Hepatocyte (in vitro differentiated cells): ENCODE measurements at regions not wholly inside any gene's neighbourhood (a gene's known extent, or its start where the extent isn't known, plus 50 kb on each side); places are given as distances from the start of the nearest gene placed in this dataset.

Source experiments
- DNase-seq: peaks from one replicate; pipeline ENCODE4 v3.0.0-alpha.2; 2016; ENCODE audit warnings: low spot score
- H2AFZ ChIP-seq: fragments of 200-600 bp; sonication (generic); 2 replicates; pipeline ENCODE4 v1.6.0; 2016; ENCODE audit warnings: antibody characterized with exemption, mild to moderate bottlenecking
- H3K27ac ChIP-seq: fragments of 200-600 bp; sonication (generic); 2 replicates; pipeline ENCODE4 v1.5.1; 2016; ENCODE audit warnings: mild to moderate bottlenecking
- H3K27me3 ChIP-seq: fragments of 200-600 bp; sonication (generic); 2 replicates; pipeline ENCODE4 v1.6.1; 2016
- H3K36me3 ChIP-seq: fragments of 200-600 bp; sonication (generic); replicated peaks from 2 replicates; pipeline ENCODE4 v1.5.1; 2016; ENCODE audit warnings: low read depth; ENCODE audit not compliant: insufficient read depth
- H3K4me1 ChIP-seq: fragments of 200-600 bp; sonication (generic); 2 replicates; pipeline ENCODE4 v1.5.1; 2016; ENCODE audit warnings: mild to moderate bottlenecking, moderate library complexity; ENCODE audit not compliant: insufficient read depth
- H3K4me2 ChIP-seq: fragments of 200-600 bp; sonication (generic); 2 replicates; pipeline ENCODE4 v1.6.0; 2016
- H3K4me3 ChIP-seq: fragments of 200-600 bp; sonication (generic); 2 replicates; pipeline ENCODE4 v1.5.1; 2016; ENCODE audit warnings: mild to moderate bottlenecking
- H3K79me2 ChIP-seq: fragments of 200-600 bp; sonication (generic); 2 replicates; pipeline ENCODE4 v1.6.0; 2017; ENCODE audit warnings: mild to moderate bottlenecking
- H3K9me2 ChIP-seq: fragments of 200-600 bp; sonication (generic); replicated peaks from 2 replicates; pipeline ENCODE4 v1.6.0; 2017; ENCODE audit warnings: mild to moderate bottlenecking; ENCODE audit not compliant: insufficient read depth
- H3K9me3 ChIP-seq: fragments of 200-600 bp; sonication (generic); 2 replicates; pipeline ENCODE4 v1.5.1; 2016; ENCODE audit warnings: low read depth, mild to moderate bottlenecking
- H4K20me1 ChIP-seq: fragments of 200-600 bp; sonication (generic); 2 replicates; pipeline ENCODE4 v1.6.0; 2016; ENCODE audit warnings: mild to moderate bottlenecking; ENCODE audit not compliant: insufficient read depth, poor library complexity, severe bottlenecking
- EZH2 ChIP-seq: fragments of 200-600 bp; sonication (generic); IDR thresholded peaks from 2 replicates; pipeline ENCODE4 v1.6.1; 2016; ENCODE audit warnings: antibody characterized with exemption, mild to moderate bottlenecking, borderline replicate concordance
- EZH2phosphoT487 ChIP-seq: fragments of 200-600 bp; sonication (generic); IDR thresholded peaks from one replicate; pipeline ENCODE4 v1.6.1; 2018; ENCODE audit warnings: antibody characterized with exemption, mild to moderate bottlenecking, low read depth, moderate library complexity; ENCODE audit not compliant: unreplicated experiment, severe bottlenecking
- WGBS: methylation state at CpG from one replicate; pipeline ENCODE4 v1.1.6; 2016; ENCODE audit warnings: low lambda C conversion rate; ENCODE audit errors: missing lambda C conversion rate; 5-methylcytosine and 5-hydroxymethylcytosine counted together
- TF ChIP-seq, protein P1 (sequence below): fragments of 200-600 bp; sonication (generic); IDR thresholded peaks from 2 replicates; pipeline ENCODE4 v1.5.1; 2016; ENCODE audit warnings: antibody characterized with exemption, mild to moderate bottlenecking; ENCODE audit not compliant: poor library complexity

DNA sequence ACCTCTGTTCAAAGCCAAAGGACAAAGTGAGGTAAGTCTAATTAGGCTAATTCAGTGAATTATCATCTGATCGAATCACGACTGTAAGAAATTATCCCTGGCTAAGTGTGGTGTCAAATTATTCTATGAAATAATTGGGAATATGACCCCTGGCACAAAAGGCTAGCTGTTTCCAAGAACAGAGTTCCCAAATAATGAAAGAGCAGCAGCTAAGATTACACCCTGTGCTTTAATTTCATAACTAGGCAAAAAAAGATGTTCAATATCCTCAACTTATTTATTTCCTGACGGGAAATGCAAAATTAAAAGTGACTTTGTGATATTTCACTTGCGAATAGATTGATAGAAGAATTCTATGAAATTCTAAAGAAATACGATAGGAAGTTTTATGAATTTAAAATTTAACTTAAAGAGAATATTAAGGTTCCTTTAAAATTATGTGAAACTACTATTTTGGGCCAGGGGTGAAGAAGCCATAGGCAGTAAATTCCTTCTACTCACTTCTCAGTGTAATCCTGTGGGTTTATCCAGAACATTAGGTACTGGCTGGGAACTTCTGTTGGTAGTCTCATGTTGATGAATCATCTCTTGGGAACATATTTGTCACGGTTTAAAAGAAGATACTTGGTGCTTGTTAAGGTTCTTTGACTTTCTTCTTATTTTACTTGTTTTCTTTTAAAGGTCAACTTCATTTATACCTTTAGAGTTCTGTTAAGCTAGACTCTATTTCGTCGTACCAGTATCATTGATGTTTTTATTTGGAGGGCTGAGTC, 148.5 kb downstream of the POLR1F start:
- H3K27me3 ChIP-seq, result no peaks in the 10 kb centered on the region
- H2AFZ ChIP-seq, result no peak overlapping the region
- no peaks in the 10 kb centered on the region for H3K9me2 ChIP-seq
- H4K20me1 ChIP-seq, result no peaks in the 10 kb centered on the region
- H3K36me3 ChIP-seq, result no peaks in the 10 kb centered on the region
- 67% methylated on average over 8 of the region's 8 CpGs for WGBS
- peak overlapping the region; percentile 82 for H3K27ac ChIP-seq
- H3K9me3 ChIP-seq, result no peaks in the 10 kb centered on the region
- H3K4me1 ChIP-seq, result no peaks in the 10 kb centered on the region
- DNase-seq, result peak; percentile 16
- H3K79me2 ChIP-seq, result no peaks in the 10 kb centered on the region
- H3K4me2 ChIP-seq, result peak overlapping the region; percentile 1
- no peak for TF ChIP-seq EZH2phosphoT487
- TF ChIP-seq EZH2, result no peak
- TF ChIP-seq, protein P1, sequence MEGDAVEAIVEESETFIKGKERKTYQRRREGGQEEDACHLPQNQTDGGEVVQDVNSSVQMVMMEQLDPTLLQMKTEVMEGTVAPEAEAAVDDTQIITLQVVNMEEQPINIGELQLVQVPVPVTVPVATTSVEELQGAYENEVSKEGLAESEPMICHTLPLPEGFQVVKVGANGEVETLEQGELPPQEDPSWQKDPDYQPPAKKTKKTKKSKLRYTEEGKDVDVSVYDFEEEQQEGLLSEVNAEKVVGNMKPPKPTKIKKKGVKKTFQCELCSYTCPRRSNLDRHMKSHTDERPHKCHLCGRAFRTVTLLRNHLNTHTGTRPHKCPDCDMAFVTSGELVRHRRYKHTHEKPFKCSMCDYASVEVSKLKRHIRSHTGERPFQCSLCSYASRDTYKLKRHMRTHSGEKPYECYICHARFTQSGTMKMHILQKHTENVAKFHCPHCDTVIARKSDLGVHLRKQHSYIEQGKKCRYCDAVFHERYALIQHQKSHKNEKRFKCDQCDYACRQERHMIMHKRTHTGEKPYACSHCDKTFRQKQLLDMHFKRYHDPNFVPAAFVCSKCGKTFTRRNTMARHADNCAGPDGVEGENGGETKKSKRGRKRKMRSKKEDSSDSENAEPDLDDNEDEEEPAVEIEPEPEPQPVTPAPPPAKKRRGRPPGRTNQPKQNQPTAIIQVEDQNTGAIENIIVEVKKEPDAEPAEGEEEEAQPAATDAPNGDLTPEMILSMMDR, result no peak
- H3K4me3 ChIP-seq, result no peak overlapping the region

GRCh38 chr7:19558527-19558926, 150.3 kb downstream of the POLR1F start:
- no peaks in the 10 kb centered on the region for H4K20me1 ChIP-seq

GRCh38 chr7:19557726-19558465, 150.9 kb downstream of the POLR1F start:
- Histone ChIP-seq H3K9me2 (no peaks in the 10 kb centered on the region), H4K20me1 (no peaks in the 10 kb centered on the region), H3K79me2 (no peaks in the 10 kb centered on the region), H3K27ac (peak overlapping the region; percentile 15), H3K27me3 (no peaks in the 10 kb centered on the region), H3K36me3 (no peaks in the 10 kb centered on the region), H3K4me3 (no peak overlapping the region), H2AFZ (no peak overlapping the region), H3K4me2 (no peak overlapping the region), H3K9me3 (no peaks in the 10 kb centered on the region), H3K4me1 (no peaks in the 10 kb centered on the region)
- TF ChIP-seq, protein P1, result no peak
- TF ChIP-seq EZH2phosphoT487 (no peak), EZH2 (no peak)
- WGBS, result 94% methylated on average over 3 of the region's 3 CpGs
- no peak for DNase-seq

More at GRCh38 chr7:19558527-19558926, 150.3 kb downstream of the POLR1F start:
- TF ChIP-seq, protein P1, result no peak
- TF ChIP-seq EZH2 (no peak), EZH2phosphoT487 (no peak)
- Histone ChIP-seq H3K79me2 (no peaks in the 10 kb centered on the region), H3K9me3 (no peaks in the 10 kb centered on the region), H3K4me1 (no peaks in the 10 kb centered on the region), H3K36me3 (no peaks in the 10 kb centered on the region), H3K27me3 (no peaks in the 10 kb centered on the region), H3K9me2 (no peaks in the 10 kb centered on the region), H3K4me2 (no peak overlapping the region), H3K27ac (peak overlapping the region; percentile 82), H3K4me3 (no peak overlapping the region), H2AFZ (no peak overlapping the region)
- 75% methylated on average over 1 of the region's 1 CpG for WGBS
- DNase-seq, result no peak
